Stromal cell of bone marrow (primary cell): ENCODE measurements at regions not wholly inside any gene's neighbourhood (a gene's known extent, or its start where the extent isn't known, plus 50 kb on each side); places are given as distances from the start of the nearest gene placed in this dataset.

Experiments
- DNase-seq: peaks from one replicate; pipeline ENCODE4 v3.0.0-alpha.2; 2012; ENCODE audit warnings: low read depth

- no peak for DNase-seq
Observed at GRCh38 chr20:23279836-23280235, 70.8 kb upstream of the NXT1 start.

GRCh38 chr20:23278172-23278571 lies 72.4 kb upstream of the NXT1 start:
- no peak for DNase-seq

GRCh38 chr20:23277316-23277715 lies 73.3 kb upstream of the NXT1 start:
- DNase-seq: no peak

GRCh38 chr20:23273776-23274175 lies 76.8 kb upstream of the NXT1 start:
- DNase-seq: no peak

- no peak for DNase-seq
Observed at GRCh38 chr20:23272176-23273029, 78.2 kb upstream of the NXT1 start.

GRCh38 chr20:23270382-23270911 lies 80.1 kb upstream of the NXT1 start:
- DNase-seq: no peak

- no peak for DNase-seq
Observed at GRCh38 chr20:23269954-23270353, 80.6 kb upstream of the NXT1 start.

- DNase-seq: no peak
Observed at GRCh38 chr20:23268792-23269354, 81.7 kb upstream of the NXT1 start.

- DNase-seq: no peak
Observed at GRCh38 chr20:23267909-23268308, 82.7 kb upstream of the NXT1 start.

GRCh38 chr20:23266530-23267398 lies 83.8 kb upstream of the NXT1 start:
- DNase-seq: no peak

GRCh38 chr20:23265226-23265625 lies 85.4 kb upstream of the NXT1 start:
- no peak for DNase-seq

GRCh38 chr20:23264545-23264944 lies 86.0 kb upstream of the NXT1 start:
- DNase-seq: no peak

GRCh38 chr20:23260181-23260840 lies 90.3 kb upstream of the NXT1 start:
- DNase-seq: no peak

GRCh38 chr20:23258747-23259121 lies 91.9 kb upstream of the NXT1 start:
- DNase-seq: no peak

GRCh38 chr20:23257848-23258746 lies 92.5 kb upstream of the NXT1 start:
- peak; percentile 80 for DNase-seq

GRCh38 chr20:23257106-23257761 lies 93.4 kb upstream of the NXT1 start:
- no peak for DNase-seq

- DNase-seq: no peak
Observed at GRCh38 chr20:23255716-23256385, 94.7 kb upstream of the NXT1 start.

- DNase-seq: no peak
Observed at GRCh38 chr20:23255106-23255505, 95.5 kb upstream of the NXT1 start.

GRCh38 chr20:23254505-23254904 lies 96.1 kb upstream of the NXT1 start:
- DNase-seq: no peak

GRCh38 chr20:23254034-23254433 lies 96.6 kb upstream of the NXT1 start:
- no peak for DNase-seq
